CD4-positive, alpha-beta T cell treated with Interleukin-12 subunit alpha and Interleukin-12 subunit beta, for 1 hour (primary cell): ENCODE measurements at regions not wholly inside any gene's neighbourhood (a gene's known extent, or its start where the extent isn't known, plus 50 kb on each side); places are given as distances from the start of the nearest gene placed in this dataset.
"Not testable (repeated sequence)": the region's sequence is repeated elsewhere in the genome, so short reads cannot be mapped to it uniquely, and the experiment has no call there.

Source experiments
- DNase-seq: peaks from one replicate; pipeline ENCODE4 v3.0.0-alpha.2; 2020

- DNase-seq, result peak; percentile 25
Observed at GRCh38 chr3:155995525-155996370, 124.6 kb upstream of the KCNAB1 start.

GRCh38 chr3:155996882-155997281 is 123.5 kb upstream of the KCNAB1 start:
- DNase-seq, result no peak

- not testable (repeated sequence) for DNase-seq
Observed at GRCh38 chr3:155998173-155998572, 122.2 kb upstream of the KCNAB1 start.

DNA sequence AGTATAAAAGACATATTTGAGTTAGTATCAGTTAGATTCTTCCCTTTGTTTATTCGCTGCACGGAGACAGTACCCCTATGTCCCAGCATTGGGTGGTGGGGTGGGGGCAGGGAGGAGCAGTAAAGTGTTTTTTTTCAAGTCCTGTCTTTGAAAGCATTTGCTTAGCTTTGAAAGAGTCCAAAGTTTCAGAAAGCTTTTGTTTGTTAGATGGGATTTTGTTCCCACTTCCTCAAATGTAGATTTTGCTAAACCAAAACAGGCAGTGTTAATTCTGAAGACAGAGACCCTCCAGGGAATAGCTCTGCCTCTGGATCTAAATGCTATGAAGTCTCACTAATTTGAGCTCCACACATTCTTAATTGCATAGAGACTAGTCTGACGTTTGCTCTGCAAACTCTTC is 114.6 kb upstream of the KCNAB1 start:
- DNase-seq, result no peak

DNA sequence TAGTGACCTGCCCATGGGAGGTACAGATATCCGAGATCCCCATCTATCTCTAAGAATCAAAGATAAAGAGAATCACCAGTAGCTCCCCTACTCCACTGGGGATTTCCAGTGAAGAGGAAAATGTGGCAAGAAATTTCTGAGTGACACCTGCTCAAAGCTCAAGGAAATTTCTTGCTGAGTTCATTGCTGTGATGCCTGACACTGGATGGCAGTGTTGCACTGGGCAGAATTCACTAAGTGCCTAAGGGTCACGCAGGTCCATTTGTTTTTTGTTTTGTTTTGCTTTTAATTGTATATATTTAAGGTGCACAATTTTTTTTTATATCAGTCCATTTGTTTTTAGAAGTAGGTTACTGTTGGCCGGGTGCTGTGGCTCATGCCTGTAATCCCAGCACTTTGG is 109.5 kb upstream of the KCNAB1 start:
- no peak for DNase-seq

- DNase-seq, result no peak
Observed at GRCh38 chr3:156014489-156014888, 105.9 kb upstream of the KCNAB1 start.

DNA sequence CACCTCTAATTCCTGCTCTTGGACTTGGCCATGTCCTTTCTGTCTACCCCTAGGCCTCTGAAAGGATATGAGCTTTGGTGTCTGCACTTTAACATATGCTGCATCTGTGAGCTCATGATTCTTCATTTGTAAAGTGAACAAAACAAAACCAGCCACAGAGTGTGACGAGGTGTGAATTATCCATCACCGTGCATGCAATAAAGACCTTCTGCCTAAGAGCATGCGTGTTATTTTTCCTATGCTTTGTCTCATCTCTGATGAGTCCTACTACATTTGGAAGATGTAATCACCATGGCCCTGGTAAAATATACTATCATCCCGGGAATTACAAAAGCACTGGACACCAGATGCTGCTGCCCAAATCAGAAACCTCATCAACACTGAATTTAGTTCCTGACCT is 103.5 kb upstream of the KCNAB1 start:
- no peak for DNase-seq

- no peak for DNase-seq
Observed at GRCh38 chr3:156017352-156018030, 102.9 kb upstream of the KCNAB1 start.

DNA sequence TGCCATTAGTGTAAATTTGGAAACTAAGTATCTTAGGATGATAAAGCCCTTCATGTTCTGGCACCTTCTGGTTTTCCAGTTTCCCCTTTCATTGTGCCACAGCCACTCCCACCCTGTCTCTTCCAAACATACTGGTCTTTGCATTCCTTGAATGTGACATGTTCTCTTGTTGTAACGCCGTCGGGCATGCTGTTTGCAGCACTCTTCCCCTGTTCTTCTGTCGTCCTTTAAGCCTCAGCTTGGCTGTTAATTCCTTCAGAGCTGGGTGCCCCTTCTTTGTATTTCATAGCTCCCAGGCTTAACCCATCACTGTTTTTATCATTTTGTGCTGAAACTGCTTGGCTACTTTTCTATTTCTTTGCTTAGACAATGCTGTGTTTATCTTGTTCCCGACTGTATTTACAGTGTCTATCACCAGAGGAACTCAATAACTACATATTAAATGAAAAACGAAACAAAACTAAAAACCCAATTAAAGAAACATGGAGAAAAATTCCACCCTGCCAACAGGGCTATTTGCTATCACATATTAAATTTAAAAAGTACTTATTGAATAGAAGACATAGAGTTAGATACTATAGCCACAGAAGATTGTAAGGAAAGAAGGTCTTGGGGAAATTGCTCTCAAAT is 95.4 kb upstream of the KCNAB1 start:
- no peak for DNase-seq

DNA sequence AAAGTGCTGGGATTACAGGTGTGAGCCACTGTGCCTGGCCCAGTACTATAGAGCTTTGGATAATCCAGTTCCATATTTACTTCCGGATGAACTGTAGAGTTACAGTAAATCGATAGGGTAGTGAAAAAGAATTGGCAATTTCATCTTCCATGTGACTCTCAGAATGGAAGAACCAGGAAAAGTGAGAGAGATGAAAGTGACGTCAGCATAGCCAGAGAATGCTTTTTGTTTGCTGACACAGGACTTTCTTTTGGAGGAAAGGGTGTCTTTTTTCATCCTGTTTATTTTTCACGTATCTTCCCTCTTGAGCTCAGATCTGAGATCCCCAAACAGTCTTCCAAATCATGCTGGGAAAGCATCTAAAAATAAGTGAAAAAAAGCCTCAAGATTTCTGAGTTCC is 91.2 kb upstream of the KCNAB1 start:
- DNase-seq, result no peak

DNA sequence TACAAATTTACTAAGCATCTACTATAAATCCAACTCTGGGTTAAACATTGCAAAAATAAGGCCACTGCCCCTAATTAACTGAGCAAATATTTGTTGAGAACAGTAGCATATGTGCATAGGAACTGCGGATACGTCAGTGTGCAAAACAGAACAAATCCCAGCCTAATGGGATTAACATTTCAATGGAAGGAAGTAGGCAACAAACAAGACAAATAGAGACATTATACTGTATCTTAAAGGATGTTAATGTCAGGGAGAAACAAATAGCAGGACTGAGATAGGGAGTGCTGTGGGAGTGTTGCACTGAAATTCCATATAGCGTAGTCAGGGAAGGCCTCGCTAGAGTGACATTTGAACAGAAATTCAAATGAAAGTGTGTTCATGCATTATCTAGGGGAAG is 89.7 kb upstream of the KCNAB1 start:
- DNase-seq, result no peak

- no peak for DNase-seq
Observed at GRCh38 chr3:156033428-156033827, 87.0 kb upstream of the KCNAB1 start.

DNA sequence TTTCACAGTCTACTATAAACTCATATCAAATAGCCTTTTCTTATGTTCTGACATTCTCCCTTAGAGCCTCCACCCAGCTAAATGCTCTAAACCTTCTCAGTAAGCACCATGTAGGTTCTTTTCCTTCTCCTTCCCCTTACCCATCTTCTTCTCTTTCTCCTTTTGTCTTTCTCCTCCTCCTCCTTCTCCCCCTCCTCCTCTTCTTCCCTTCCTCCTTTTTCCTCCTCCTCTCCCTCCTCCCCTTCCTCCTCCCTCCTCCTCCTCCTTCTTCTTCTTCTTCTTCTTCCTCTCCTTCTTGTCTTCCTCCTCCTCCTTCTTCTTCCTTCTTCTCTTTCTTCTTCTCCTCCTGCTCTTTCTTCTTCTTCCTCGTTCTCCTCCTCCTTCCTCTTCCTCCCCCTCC is 85.2 kb upstream of the KCNAB1 start:
- DNase-seq, result no peak

DNA sequence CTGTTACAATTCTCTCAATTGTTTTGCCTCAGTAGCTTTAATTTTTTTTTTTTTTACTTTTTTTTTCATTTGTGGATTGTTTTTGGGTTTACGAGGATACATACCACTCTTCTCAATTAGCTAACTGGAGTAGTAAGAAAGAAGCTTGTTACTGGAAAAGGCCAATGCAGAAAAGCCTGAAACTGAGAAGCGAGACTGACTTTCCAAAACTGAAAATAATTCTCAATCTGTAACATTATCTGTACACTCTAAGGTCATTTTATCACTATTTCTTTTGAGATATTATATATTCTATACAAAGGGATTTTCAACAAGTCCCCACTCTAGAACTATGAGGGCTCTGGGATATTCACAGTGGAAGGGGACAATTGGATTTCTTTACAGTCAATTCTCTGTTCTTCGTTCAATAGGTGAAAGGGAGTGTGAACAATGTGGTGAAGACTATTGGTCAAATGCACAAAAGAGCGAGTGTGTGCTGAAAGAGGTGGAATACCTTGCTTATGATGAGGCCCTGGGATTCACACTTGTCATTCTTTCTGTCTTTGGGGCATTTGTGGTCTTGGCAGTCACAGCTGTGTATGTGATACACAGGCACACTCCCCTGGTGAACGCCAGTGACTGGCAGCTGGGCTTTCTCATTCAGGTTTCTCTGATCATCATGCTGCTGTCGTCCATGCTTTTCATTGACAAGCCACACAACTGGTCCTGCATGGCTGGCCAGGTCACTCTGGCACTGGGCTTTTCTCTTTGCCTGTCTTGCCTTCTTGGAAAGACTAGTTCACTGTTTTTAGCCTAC is 83.9 kb upstream of the KCNAB1 start:
- DNase-seq, result no peak

- no peak for DNase-seq
Observed at GRCh38 chr3:156037356-156037755, 83.0 kb upstream of the KCNAB1 start.

GRCh38 chr3:156038869-156039268 is 81.5 kb upstream of the KCNAB1 start:
- no peak for DNase-seq

GRCh38 chr3:156040041-156040440 is 80.3 kb upstream of the KCNAB1 start:
- DNase-seq, result no peak

DNA sequence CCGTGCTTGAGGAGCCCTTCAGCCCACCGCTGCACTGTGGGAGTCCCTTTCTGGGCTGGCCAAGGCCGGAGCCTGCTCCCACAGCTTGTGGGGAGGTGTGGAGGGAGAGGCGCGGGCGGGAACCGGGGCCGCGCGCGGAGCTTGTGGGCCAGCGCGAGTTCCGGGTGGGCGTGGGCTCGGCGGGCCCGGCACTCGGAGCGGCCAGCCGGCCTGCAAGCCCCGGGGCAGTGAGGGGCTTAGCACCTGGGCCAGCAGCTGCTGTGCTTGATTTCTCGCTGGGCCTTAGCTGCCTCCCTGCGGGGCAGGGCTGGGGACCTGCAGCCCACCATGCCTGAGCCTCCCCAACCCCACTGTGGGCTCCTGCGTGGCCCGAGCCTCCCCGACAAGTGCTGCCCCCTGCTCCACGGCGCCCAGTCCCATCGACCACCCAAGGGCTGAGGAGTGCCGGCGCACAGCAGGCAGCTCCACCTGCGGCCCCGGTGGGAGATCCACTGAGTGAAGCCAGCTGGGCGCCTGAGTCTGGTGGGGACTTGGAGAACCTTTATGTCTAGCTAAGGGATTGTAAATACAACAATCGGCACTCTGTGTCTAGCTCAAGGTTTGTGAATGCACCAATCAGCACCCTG is 79.0 kb upstream of the KCNAB1 start:
- DNase-seq, result not testable (repeated sequence)

- DNase-seq, result not testable (repeated sequence)
Observed at GRCh38 chr3:156041856-156042255, 78.5 kb upstream of the KCNAB1 start.

DNA sequence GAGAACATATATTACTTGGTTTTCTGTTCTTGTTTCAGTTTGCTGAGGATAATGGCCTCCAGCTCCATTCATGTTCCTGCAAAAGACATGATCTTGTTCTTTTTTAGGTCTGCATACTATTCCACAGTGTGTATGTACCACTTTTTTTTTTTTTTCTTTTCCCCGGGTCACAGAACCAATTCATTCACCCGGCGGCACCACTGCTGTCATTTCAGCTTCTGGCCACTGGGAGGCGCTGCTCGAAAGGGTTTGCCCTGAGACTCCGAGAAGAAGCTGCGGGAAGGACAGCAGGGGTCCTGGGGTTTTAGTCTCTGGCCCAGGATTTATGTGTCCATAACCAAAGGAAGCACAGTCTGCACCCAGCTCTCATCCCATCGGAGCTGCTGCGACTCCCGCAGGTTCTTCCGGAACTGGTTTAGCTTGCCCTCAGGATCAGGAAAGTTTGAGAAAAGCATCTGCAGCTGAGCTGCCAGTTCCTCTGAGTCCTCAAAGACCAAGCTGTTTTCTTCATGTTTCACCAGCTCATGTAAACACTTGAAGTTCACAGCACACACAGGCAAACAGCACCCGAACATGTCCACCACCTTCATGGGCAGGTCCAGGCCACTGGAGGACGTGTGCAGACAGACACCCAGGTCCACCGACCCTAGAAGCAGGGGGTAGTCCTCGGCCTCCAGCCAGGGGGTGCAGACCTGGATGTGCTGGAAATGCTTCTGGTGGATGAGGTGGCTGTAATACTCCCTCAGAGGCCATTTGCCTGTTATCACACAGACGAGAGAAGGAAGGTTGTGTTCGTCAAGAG is 76.3 kb upstream of the KCNAB1 start:
- peak; percentile 48 for DNase-seq

- DNase-seq, result no peak
Observed at GRCh38 chr3:156044634-156044975, 75.8 kb upstream of the KCNAB1 start.

GRCh38 chr3:156048483-156048882 is 71.9 kb upstream of the KCNAB1 start:
- DNase-seq, result not testable (repeated sequence)
